ENCODE measurements at regions not wholly inside any gene's neighbourhood (a gene's known extent, or its start where the extent isn't known, plus 50 kb on each side); places are given as distances from the start of the nearest gene placed in this dataset.

DNA sequence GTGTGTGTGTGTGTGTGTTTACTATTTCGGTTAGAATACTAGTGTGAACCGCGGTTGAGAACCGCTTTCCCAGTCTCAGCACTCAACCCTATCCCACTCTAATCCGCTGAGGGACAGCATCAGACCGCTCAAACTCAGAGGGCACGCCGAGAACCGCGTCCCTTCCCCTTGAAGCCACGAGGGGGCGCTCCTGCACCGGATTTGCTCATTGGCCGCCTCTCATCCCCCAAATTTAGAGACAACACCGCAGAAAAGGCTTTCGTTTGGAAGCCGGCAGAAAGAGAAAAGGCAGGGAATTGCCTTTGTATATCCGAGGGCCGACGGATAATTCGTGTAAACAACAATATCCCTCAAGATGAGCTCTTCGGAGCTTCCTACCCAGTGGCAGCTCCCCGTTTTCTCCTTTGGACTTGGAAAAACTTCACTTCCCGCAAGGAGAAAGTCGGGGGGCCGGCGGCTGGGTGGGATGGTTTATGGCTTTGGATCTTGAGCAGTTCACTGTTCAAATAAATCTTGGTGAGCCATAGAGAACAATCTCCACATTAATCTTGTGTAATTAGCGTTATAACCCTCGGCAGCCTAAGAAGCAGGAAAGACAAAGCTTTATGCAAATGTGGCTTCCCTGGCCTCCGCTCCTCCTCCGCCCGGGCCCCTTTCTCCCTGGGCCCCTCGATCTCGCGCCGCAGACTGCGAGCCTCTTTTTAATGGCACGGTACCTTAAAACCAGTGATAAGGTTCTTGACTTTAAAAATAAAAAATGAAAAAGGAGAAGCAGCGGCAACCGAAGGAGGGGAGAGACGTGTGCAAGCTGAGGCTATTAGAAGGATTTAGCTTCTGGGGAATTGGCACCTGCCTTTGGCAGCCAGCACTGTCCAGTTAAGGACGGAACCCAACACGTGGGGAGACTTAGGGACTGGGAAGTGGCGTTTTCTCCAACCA is 296.8 kb downstream of the PARP8 start:
- H3K79me2 ChIP-seq (ENCODE audit: control insufficient read depth, insufficient read depth, low read length, poor library complexity): no peaks in the 10 kb centered on the region
- no peak overlapping the region for H3K14ac ChIP-seq (ENCODE audit: low read length)
- H3K23ac ChIP-seq (ENCODE audit: low read length): no peak overlapping the region
- no peaks in the 10 kb centered on the region for H3K9me3 ChIP-seq (ENCODE audit: insufficient read depth, low read depth, low read length)
- H3K79me1 ChIP-seq (ENCODE audit: low read length): no peaks in the 10 kb centered on the region
- no peak overlapping the region for H4K91ac ChIP-seq (ENCODE audit: low read depth, low read length)
- peak overlapping the region; percentile 42 for H2BK5ac ChIP-seq (ENCODE audit: low read depth, low read length, poor library complexity)
- H3K36me3 ChIP-seq (ENCODE audit: control insufficient read depth in 1 of 2, insufficient read depth in 2 of 2, low read length in 2 of 2): no peaks in the 10 kb centered on the region
- H3K27ac ChIP-seq (ENCODE audit: low read depth, low read length): no peak overlapping the region
- peak; percentile 52 to 66 for DNase-seq
- WGBS (ENCODE audit: extremely low coverage, insufficient coverage, insufficient read length): no CpG with 5 or more reads among the region's 44 CpGs
- no peak overlapping the region for H4K12ac ChIP-seq (ENCODE audit: low read depth, low read length)
- H2BK12ac ChIP-seq (ENCODE audit: low read length): no peak overlapping the region
- no peak overlapping the region for H3K4ac ChIP-seq (ENCODE audit: low read depth, low read length)
- H3K4me1 ChIP-seq (ENCODE audit: control insufficient read depth in 1 of 2, insufficient read depth in 2 of 2, low read length in 2 of 2): peaks cover 0 to 2% of the 10 kb centered on the region in 2 experiments
- peak overlapping the region; percentile 49 for H2BK120ac ChIP-seq (ENCODE audit: insufficient read depth, low read length, poor library complexity)
- peaks cover 43% of the 10 kb centered on the region for H3K27me3 ChIP-seq (ENCODE audit: insufficient read depth, low read length)
- no peak overlapping the region for H3K18ac ChIP-seq (ENCODE audit: low read length)
- peak overlapping the region; percentile 96 for H3K4me2 ChIP-seq (ENCODE audit: low read length)
- H4K8ac ChIP-seq (ENCODE audit: low read depth, low read length): peak overlapping the region; percentile 36
- no peak overlapping the region for H3K9ac ChIP-seq (ENCODE audit: low read length)
- peak overlapping the region; percentile 98 for H2AFZ ChIP-seq (ENCODE audit: insufficient read depth, low read length, poor library complexity)
- H2AK5ac ChIP-seq (ENCODE audit: low read length): no peak overlapping the region
- H3K4me3 ChIP-seq (ENCODE audit: low read depth, low read length): no peak overlapping the region

GRCh38 chr5:50963971-50964745 is 297.7 kb downstream of the PARP8 start:
- no peak overlapping the region for H2AFZ ChIP-seq (ENCODE audit: insufficient read depth, low read length, poor library complexity)
- no peak overlapping the region for H4K8ac ChIP-seq (ENCODE audit: low read depth, low read length)
- no peak overlapping the region for H2BK12ac ChIP-seq (ENCODE audit: low read length)
- no peaks in the 10 kb centered on the region for H3K79me2 ChIP-seq (ENCODE audit: control insufficient read depth, insufficient read depth, low read length, poor library complexity)
- no peak for DNase-seq
- no peak overlapping the region for H2BK5ac ChIP-seq (ENCODE audit: low read depth, low read length, poor library complexity)
- no peak overlapping the region for H3K4ac ChIP-seq (ENCODE audit: low read depth, low read length)
- no peak overlapping the region for H4K91ac ChIP-seq (ENCODE audit: low read depth, low read length)
- H3K27ac ChIP-seq (ENCODE audit: low read depth, low read length): no peak overlapping the region
- no peak overlapping the region for H2BK120ac ChIP-seq (ENCODE audit: insufficient read depth, low read length, poor library complexity)
- H3K36me3 ChIP-seq (ENCODE audit: control insufficient read depth in 1 of 2, insufficient read depth in 2 of 2, low read length in 2 of 2): no peaks in the 10 kb centered on the region
- H3K4me2 ChIP-seq (ENCODE audit: low read length): peak overlapping the region; percentile 96
- H4K12ac ChIP-seq (ENCODE audit: low read depth, low read length): no peak overlapping the region
- H3K9me3 ChIP-seq (ENCODE audit: insufficient read depth, low read depth, low read length): no peaks in the 10 kb centered on the region
- H3K4me1 ChIP-seq (ENCODE audit: control insufficient read depth in 1 of 2, insufficient read depth in 2 of 2, low read length in 2 of 2): peaks cover under 1 to 3% of the 10 kb centered on the region in 2 experiments
- H3K14ac ChIP-seq (ENCODE audit: low read length): no peak overlapping the region
- H3K4me3 ChIP-seq (ENCODE audit: low read depth, low read length): peak overlapping the region; percentile 14
- H3K23ac ChIP-seq (ENCODE audit: low read length): no peak overlapping the region
- H3K18ac ChIP-seq (ENCODE audit: low read length): no peak overlapping the region
- H3K9ac ChIP-seq (ENCODE audit: low read length): no peak overlapping the region
- peaks cover 52% of the 10 kb centered on the region for H3K27me3 ChIP-seq (ENCODE audit: insufficient read depth, low read length)
- no peaks in the 10 kb centered on the region for H3K79me1 ChIP-seq (ENCODE audit: low read length)
- no peak overlapping the region for H2AK5ac ChIP-seq (ENCODE audit: low read length)
- no CpG with 5 or more reads among the region's 33 CpGs for WGBS (ENCODE audit: extremely low coverage, insufficient coverage, insufficient read length)

- Histone ChIP-seq H3K18ac (ENCODE audit: low read length) (no peak overlapping the region), H3K36me3 (ENCODE audit: control insufficient read depth in 1 of 2, insufficient read depth in 2 of 2, low read length in 2 of 2) (no peaks in the 10 kb centered on the region), H3K4me1 (ENCODE audit: control insufficient read depth in 1 of 2, insufficient read depth in 2 of 2, low read length in 2 of 2) (peaks cover 7 to 11% of the 10 kb centered on the region in 2 experiments), H4K91ac (ENCODE audit: low read depth, low read length) (no peak overlapping the region), H3K4ac (ENCODE audit: low read depth, low read length) (no peak overlapping the region), H3K14ac (ENCODE audit: low read length) (no peak overlapping the region), H3K9ac (ENCODE audit: low read length) (no peak overlapping the region), H3K4me2 (ENCODE audit: low read length) (no peak overlapping the region), H2BK5ac (ENCODE audit: low read depth, low read length, poor library complexity) (no peak overlapping the region), H3K27ac (ENCODE audit: low read depth, low read length) (no peak overlapping the region), H4K8ac (ENCODE audit: low read depth, low read length) (no peak overlapping the region), H4K12ac (ENCODE audit: low read depth, low read length) (no peak overlapping the region), H2BK120ac (ENCODE audit: insufficient read depth, low read length, poor library complexity) (no peak overlapping the region), H3K79me2 (ENCODE audit: control insufficient read depth, insufficient read depth, low read length, poor library complexity) (no peaks in the 10 kb centered on the region), H3K4me3 (ENCODE audit: low read depth, low read length) (no peak overlapping the region), H3K23ac (ENCODE audit: low read length) (no peak overlapping the region), H2AFZ (ENCODE audit: insufficient read depth, low read length, poor library complexity) (no peak overlapping the region), H3K27me3 (ENCODE audit: insufficient read depth, low read length) (peaks cover 61% of the 10 kb centered on the region), H2BK12ac (ENCODE audit: low read length) (no peak overlapping the region), H3K9me3 (ENCODE audit: insufficient read depth, low read depth, low read length) (no peaks in the 10 kb centered on the region), H2AK5ac (ENCODE audit: low read length) (no peak overlapping the region), H3K79me1 (ENCODE audit: low read length) (no peaks in the 10 kb centered on the region)
- WGBS (ENCODE audit: extremely low coverage, insufficient coverage, insufficient read length): no CpG with 5 or more reads among the region's 15 CpGs
- no peak for DNase-seq
These were observed 298.6 kb downstream of the PARP8 start for GRCh38 chr5:50964746-50965653.
